ENCODE measurements at regions not wholly inside any gene's neighbourhood (a gene's known extent, or its start where the extent isn't known, plus 50 kb on each side); places are given as distances from the start of the nearest gene placed in this dataset.

DNA sequence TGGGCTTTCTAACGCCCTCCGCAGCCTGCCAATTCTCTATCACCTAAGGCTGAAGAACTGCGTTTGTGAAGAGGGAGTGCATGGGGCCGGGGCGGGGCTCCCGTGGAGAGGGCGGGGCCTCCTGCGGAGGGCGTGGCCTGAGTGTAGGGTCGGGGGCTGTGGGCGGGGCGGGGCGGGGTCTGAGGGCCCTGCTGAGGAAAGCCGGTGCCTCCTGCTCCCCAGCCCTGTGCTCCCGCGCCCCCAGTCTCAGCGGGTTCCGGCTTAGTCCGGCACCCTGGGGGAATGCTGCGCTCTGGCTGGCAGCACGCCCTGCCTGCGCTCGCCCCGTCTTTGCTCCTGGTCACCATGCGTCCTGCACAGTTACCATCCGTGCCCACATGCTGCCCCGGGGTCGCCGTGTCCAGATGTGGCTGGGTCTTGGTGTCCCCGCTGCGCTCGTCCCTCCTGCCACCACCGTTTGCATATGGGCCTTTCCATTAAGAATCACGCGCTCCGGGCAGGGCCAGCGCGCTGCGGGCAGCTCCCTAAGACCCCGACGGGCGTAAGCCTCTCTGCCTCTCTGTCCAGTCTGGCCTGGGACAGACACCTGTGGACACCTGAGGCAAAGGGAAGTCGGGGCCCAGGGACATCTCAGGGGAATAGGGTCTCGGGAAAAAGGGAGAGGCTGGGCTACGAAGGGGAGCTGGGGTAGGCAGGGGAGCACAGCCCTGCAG is 144.0 kb upstream of the RET start:
- peaks cover 22% of the 10 kb centered on the region for H3K27me3 Mint-ChIP-seq (ENCODE audit: unreplicated experiment)
- H3K27ac Mint-ChIP-seq (ENCODE audit: unreplicated experiment): no peak overlapping the region
- H3K4me3 Mint-ChIP-seq (ENCODE audit: unreplicated experiment): no peak overlapping the region
- H3K9me3 Mint-ChIP-seq (ENCODE audit: unreplicated experiment): no peaks in the 10 kb centered on the region
- no peaks in the 10 kb centered on the region for H3K36me3 Mint-ChIP-seq (ENCODE audit: low read depth, unreplicated experiment)
- TF ChIP-seq, protein P1, sequence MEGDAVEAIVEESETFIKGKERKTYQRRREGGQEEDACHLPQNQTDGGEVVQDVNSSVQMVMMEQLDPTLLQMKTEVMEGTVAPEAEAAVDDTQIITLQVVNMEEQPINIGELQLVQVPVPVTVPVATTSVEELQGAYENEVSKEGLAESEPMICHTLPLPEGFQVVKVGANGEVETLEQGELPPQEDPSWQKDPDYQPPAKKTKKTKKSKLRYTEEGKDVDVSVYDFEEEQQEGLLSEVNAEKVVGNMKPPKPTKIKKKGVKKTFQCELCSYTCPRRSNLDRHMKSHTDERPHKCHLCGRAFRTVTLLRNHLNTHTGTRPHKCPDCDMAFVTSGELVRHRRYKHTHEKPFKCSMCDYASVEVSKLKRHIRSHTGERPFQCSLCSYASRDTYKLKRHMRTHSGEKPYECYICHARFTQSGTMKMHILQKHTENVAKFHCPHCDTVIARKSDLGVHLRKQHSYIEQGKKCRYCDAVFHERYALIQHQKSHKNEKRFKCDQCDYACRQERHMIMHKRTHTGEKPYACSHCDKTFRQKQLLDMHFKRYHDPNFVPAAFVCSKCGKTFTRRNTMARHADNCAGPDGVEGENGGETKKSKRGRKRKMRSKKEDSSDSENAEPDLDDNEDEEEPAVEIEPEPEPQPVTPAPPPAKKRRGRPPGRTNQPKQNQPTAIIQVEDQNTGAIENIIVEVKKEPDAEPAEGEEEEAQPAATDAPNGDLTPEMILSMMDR (IDR thresholded peaks at IDR 0.05; ENCODE audit: unreplicated experiment): no peak
- H3K4me1 Mint-ChIP-seq (ENCODE audit: unreplicated experiment): no peaks in the 10 kb centered on the region
- peak; percentile 58 for DNase-seq (ENCODE audit: low spot score)

DNA sequence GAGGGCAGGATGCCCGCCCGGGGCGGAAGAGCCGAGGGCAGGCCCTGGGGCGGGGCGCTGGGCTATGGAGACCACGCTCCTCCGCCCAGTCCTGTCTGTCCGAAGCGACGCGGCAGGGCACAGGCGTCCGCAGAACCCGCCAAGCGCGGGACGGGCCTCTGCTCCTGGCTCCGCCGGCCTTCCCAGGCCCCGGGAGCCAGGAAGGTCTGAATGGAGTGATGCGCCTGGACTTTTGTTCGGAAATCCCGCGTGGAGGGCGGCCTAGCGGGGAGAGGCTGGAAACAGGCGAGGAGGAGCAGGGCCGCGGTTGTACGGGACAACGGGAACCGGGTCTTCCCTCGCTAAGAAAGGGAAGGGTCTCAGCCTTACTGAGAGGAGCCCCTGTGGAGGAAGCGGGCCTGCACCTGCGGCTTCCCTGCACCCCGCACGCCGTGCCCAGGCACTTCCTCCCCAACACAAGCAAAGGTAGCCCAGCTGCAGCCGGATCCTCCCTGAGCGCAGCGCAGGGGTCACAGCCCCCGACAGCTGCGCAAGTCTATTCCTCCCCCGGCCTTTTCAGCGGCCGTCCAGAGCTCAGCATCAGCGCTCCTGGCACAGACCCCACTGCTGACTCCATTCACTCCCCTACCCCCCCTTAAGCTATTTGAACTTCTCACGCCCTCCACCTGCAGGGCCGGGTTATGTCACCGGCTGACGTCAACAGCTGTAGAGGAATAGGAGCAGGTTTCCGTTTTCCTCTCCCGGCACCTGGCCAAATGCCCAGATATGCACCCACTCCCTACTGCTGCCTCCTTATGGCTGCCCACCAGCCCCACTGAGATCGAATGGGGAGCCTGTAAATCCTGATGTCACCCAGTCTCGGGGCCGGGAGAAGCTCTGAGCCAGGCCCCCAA is 143.2 kb upstream of the RET start:
- no peaks in the 10 kb centered on the region for H3K4me1 Mint-ChIP-seq (ENCODE audit: unreplicated experiment)
- TF ChIP-seq, protein P1 (IDR thresholded peaks at IDR 0.05; ENCODE audit: unreplicated experiment): no peak
- peaks cover 24% of the 10 kb centered on the region for H3K27me3 Mint-ChIP-seq (ENCODE audit: unreplicated experiment)
- DNase-seq (ENCODE audit: low spot score): peak; percentile 26
- no peaks in the 10 kb centered on the region for H3K9me3 Mint-ChIP-seq (ENCODE audit: unreplicated experiment)
- no peak overlapping the region for H3K27ac Mint-ChIP-seq (ENCODE audit: unreplicated experiment)
- H3K36me3 Mint-ChIP-seq (ENCODE audit: low read depth, unreplicated experiment): no peaks in the 10 kb centered on the region
- no peak overlapping the region for H3K4me3 Mint-ChIP-seq (ENCODE audit: unreplicated experiment)

DNA sequence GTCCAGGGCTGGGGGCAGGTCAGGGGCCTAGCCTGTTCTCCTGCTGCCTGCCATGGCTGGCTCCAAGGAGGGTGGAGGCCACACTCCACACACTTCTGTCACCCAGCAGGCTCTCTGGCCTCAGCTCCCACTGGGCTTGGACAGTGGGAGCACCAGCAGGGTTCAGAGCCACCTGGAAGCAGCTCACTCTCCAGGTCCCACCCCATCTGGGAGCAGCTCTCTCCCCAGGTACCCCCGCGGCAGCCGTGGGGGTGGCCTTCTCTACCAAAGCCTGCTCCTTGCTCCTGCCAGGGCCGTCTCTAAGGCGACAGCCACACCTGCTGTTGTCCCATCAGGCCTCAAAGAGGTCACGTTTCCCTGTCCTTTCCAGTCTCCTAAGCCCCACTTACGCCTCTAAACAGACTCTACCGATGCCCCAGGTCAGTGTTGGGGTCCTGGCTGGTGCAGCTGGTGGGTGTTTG is 142.5 kb upstream of the RET start:
- no peaks in the 10 kb centered on the region for H3K36me3 Mint-ChIP-seq (ENCODE audit: low read depth, unreplicated experiment)
- H3K4me3 Mint-ChIP-seq (ENCODE audit: unreplicated experiment): peak overlapping the region; percentile 44
- peak overlapping the region; percentile 5 for H3K27ac Mint-ChIP-seq (ENCODE audit: unreplicated experiment)
- no peaks in the 10 kb centered on the region for H3K4me1 Mint-ChIP-seq (ENCODE audit: unreplicated experiment)
- H3K27me3 Mint-ChIP-seq (ENCODE audit: unreplicated experiment): peaks cover 25% of the 10 kb centered on the region
- TF ChIP-seq, protein P1 (IDR thresholded peaks at IDR 0.05; ENCODE audit: unreplicated experiment): no peak
- DNase-seq (ENCODE audit: low spot score): no peak
- H3K9me3 Mint-ChIP-seq (ENCODE audit: unreplicated experiment): no peaks in the 10 kb centered on the region

DNA sequence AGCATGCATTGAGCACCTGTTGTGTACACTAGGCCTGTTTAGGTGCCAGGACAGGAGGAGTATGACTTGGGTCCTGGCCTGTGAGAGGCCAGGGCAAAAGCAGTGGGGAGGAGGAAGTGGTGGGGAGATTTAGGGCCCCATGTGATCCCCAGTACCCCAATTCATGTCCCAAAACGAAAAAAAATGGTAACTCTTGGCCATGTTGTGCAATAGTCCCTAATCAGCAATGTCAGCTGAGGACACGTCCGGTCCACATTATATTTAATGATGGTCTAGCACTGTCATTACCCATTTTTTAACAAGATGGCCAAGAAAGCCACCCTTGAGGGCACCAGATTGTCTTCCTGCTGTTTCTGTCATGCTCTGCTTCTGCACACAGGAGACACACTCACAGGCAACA is 142.0 kb upstream of the RET start:
- Mint-ChIP-seq H3K4me3 (ENCODE audit: unreplicated experiment) (peak overlapping the region; percentile 44), H3K27me3 (ENCODE audit: unreplicated experiment) (peaks cover 27% of the 10 kb centered on the region), H3K9me3 (ENCODE audit: unreplicated experiment) (no peaks in the 10 kb centered on the region), H3K36me3 (ENCODE audit: low read depth, unreplicated experiment) (no peaks in the 10 kb centered on the region), H3K4me1 (ENCODE audit: unreplicated experiment) (no peaks in the 10 kb centered on the region), H3K27ac (ENCODE audit: unreplicated experiment) (peak overlapping the region; percentile 5)
- TF ChIP-seq, protein P1 (IDR thresholded peaks at IDR 0.05; ENCODE audit: unreplicated experiment): no peak
- no peak for DNase-seq (ENCODE audit: low spot score)

DNA sequence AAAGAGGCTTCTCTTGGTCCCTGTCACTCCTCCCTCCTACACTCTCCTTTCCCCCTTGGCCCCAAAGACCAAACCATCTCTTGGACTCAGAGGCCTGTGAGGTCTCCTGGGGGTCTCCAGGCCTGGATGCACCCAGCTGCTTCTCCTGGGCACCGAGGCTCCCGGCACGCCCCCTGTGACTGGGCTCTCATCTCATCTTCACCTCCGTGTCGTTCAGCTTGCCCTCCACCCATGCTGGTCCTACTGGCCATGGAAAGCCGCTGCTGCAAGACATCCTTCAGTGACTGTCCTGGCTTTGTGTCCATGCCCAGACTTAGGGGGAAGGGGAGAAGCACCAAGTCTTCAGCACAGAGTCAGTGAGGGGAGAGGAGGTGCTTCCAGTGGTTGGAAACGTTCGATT is 141.4 kb upstream of the RET start:
- Mint-ChIP-seq H3K36me3 (ENCODE audit: low read depth, unreplicated experiment) (no peaks in the 10 kb centered on the region), H3K4me3 (ENCODE audit: unreplicated experiment) (no peak overlapping the region), H3K27me3 (ENCODE audit: unreplicated experiment) (peaks cover 27% of the 10 kb centered on the region), H3K4me1 (ENCODE audit: unreplicated experiment) (no peaks in the 10 kb centered on the region), H3K9me3 (ENCODE audit: unreplicated experiment) (no peaks in the 10 kb centered on the region), H3K27ac (ENCODE audit: unreplicated experiment) (no peak overlapping the region)
- DNase-seq (ENCODE audit: low spot score): no peak
- TF ChIP-seq, protein P1 (IDR thresholded peaks at IDR 0.05; ENCODE audit: unreplicated experiment): no peak
